ENCODE measurements at regions not wholly inside any gene's neighbourhood (a gene's known extent, or its start where the extent isn't known, plus 50 kb on each side); places are given as distances from the start of the nearest gene placed in this dataset.

DNA sequence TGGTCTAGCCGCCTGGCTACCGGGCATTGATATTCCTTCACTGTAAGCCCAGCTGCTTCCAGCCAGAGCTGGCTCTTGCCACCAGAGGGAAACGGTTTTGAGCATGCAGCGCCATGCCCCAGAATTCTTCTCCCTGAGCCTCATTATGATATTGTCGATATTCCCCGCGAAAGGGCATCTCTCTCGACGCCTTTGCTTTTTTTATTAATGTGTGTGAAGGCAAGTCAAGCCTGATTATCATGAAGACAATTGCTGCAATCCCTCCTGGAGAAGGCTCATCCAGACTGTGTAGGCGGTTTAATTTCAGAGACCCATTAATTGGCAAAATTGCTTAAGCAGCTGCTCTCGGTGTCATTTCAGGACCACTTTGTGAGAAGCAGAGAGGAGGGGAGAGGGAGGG lies 321.2 kb upstream of the TLE3 start:
- TF ChIP-seq, protein P1, sequence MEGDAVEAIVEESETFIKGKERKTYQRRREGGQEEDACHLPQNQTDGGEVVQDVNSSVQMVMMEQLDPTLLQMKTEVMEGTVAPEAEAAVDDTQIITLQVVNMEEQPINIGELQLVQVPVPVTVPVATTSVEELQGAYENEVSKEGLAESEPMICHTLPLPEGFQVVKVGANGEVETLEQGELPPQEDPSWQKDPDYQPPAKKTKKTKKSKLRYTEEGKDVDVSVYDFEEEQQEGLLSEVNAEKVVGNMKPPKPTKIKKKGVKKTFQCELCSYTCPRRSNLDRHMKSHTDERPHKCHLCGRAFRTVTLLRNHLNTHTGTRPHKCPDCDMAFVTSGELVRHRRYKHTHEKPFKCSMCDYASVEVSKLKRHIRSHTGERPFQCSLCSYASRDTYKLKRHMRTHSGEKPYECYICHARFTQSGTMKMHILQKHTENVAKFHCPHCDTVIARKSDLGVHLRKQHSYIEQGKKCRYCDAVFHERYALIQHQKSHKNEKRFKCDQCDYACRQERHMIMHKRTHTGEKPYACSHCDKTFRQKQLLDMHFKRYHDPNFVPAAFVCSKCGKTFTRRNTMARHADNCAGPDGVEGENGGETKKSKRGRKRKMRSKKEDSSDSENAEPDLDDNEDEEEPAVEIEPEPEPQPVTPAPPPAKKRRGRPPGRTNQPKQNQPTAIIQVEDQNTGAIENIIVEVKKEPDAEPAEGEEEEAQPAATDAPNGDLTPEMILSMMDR (IDR thresholded peaks at IDR 0.05), result no peak
- TF ChIP-seq POLR2A (IDR thresholded peaks at IDR 0.05), result no peak

All from heart left ventricle (tissue), 13 donors.